Heart right ventricle (tissue), 16 donors: ENCODE measurements at regions not wholly inside any gene's neighbourhood (a gene's known extent, or its start where the extent isn't known, plus 50 kb on each side); places are given as distances from the start of the nearest gene placed in this dataset.

ENCODE experiments used
- ATAC-seq, 8 donors: fragments of 200-7000 bp; cut with Tn5 transposase; one replicate each; pipeline ENCODE4 v1.9.1; 2020; ENCODE audit warnings: mild to moderate bottlenecking in 8 of 8, moderate library complexity in 8 of 8, moderate number of reproducible peaks in 1 of 8
- DNase-seq, 2 donors: peaks; one replicate each; pipeline ENCODE4 v3.0.0-alpha.2; 2020
- H3K27ac ChIP-seq, 10 donors: fragments of 200-600 bp; sonication (generic) in 2 of 10; one replicate each; pipeline versions ENCODE4 v1.5.0 to v1.8.0; 2020 to 2022; ENCODE audit warnings: mild to moderate bottlenecking in 3 of 10
- H3K27me3 ChIP-seq, 7 donors: fragments of 200-600 bp; one replicate each; pipeline ENCODE4 v1.8.0; 2021 to 2022; ENCODE audit warnings: mild to moderate bottlenecking in 2 of 7
- H3K36me3 ChIP-seq, 9 donors: fragments of 200-600 bp; sonication (generic) in 1 of 9; one replicate each; pipeline versions ENCODE4 v1.5.0 to v1.8.0; 2020 to 2022; ENCODE audit warnings: mild to moderate bottlenecking in 2 of 9
- H3K4me1 ChIP-seq, 9 donors: fragments of 200-600 bp; sonication (generic) in 1 of 9; one replicate each; pipeline versions ENCODE4 v1.5.0 to v1.8.0; 2020 to 2022; ENCODE audit warnings: mild to moderate bottlenecking in 4 of 9
- H3K4me3 ChIP-seq, 10 donors: fragments of 200-600 bp; sonication (generic) in 2 of 10; one replicate each; pipeline versions ENCODE4 v1.5.0 to v1.8.0; 2020 to 2022; ENCODE audit warnings: mild to moderate bottlenecking in 7 of 10, moderate library complexity in 2 of 10
- H3K9me3 ChIP-seq, 11 donors: fragments of 200-600 bp in 10 of 11; sonication (generic) in 2 of 11; one replicate each; pipeline versions ENCODE4 v1.5.0 to v1.8.0; 2013 to 2022; ENCODE audit warnings: mild to moderate bottlenecking in 2 of 11, control low read depth in 1 of 11, moderate library complexity in 1 of 11
- CTCF ChIP-seq, 9 donors: fragments of 200-600 bp; sonication (generic) in 2 of 9; IDR thresholded peaks; one replicate each; pipeline versions ENCODE4 v1.5.0 to v1.8.0; 2021 to 2022; ENCODE audit warnings: antibody characterized with exemption in 9 of 9, mild to moderate bottlenecking in 5 of 9, moderate library complexity in 1 of 9
- WGBS, 2 donors: extraction: QIAGEN DNeasy Blood & Tissue Kit; methylation state at CpG; one replicate each; pipeline ENCODE4 v1.1.7; 2013; ENCODE audit warnings: inconsistent platforms in 1 of 2; 5-methylcytosine and 5-hydroxymethylcytosine counted together
- intact Hi-C, 10 donors: fragments of 100-400 bp; cut with DNase I; formaldehyde crosslinking; loops; one replicate each; pipeline versions ENCODE4 v1.11.1 to v1.14.2; 2022
- donor health status: Arrhythmogenic right ventricular cardiomyopathy.
- donor health status: ischemic (EF 13 %, LVEDD 7.1; RV severe dilation, severe dysfunction).
- donor health status: healthy with polysubstance abuse.
- donor health status: DM: no; HTN: yes; CAD: no.
- donor health status: DM: no; HTN: no; CAD: no.
- donor health status: ischemic (EF 25% LVEDD 6.9; RV normal size, moderate dysfunction).
- donor health status: ischemic (EF 25% LVEDD 5.7; RV mildly dilated, moderate dysfunction).
- donor health status: healthy.
- donor health status: DM: yes; HTN: yes; CAD: no.
- donor health status: Ischemic cardiomyopathy.
- donor health status: ischemic (EF 35%, LVEDD 5.7; RV mildly dilated, moderate dysfunction).
- donor health status: nonischemic (EF 11% LVEDD 7.7; RV severe dilation, severe dysfunction).
- donor health status: DM: yes; HTN: yes; CAD: no.
- donor health status: PGD.
- donor health status: ischemic (EF 29% LVEDD 5.4; RV normal size, mild dysfunction).
- donor health status: nonischemic (EF 23%, LVEDD 6.1; RV moderate dilation, normal function).

- TF ChIP-seq CTCF (IDR thresholded peaks at IDR 0.05): no peak
- Histone ChIP-seq H3K4me3 (no peak overlapping the region), H3K27ac (no peak overlapping the region), H3K27me3 (no peaks in the 10 kb centered on the region), H3K9me3 (no peaks in the 10 kb centered on the region), H3K36me3 (no peaks in the 10 kb centered on the region), H3K4me1 (no peaks in the 10 kb centered on the region)
- WGBS, 2 donors: 85 to 90% methylated on average over 2 of the region's 2 CpGs
- DNase-seq (no peak), ATAC-seq (no peak)
- intact Hi-C loops: no loop called here
These were observed 258.2 kb upstream of the SORCS1 start for GRCh38 chr10:107422681-107423080.

- Histone ChIP-seq H3K27ac (no peak overlapping the region), H3K4me1 (no peaks in the 10 kb centered on the region), H3K4me3 (no peak overlapping the region), H3K27me3 (no peaks in the 10 kb centered on the region), H3K9me3 (no peaks in the 10 kb centered on the region), H3K36me3 (no peaks in the 10 kb centered on the region)
- 72 to 79% methylated on average over 3 of the region's 3 CpGs for WGBS, 2 donors
- DNase-seq (no peak), ATAC-seq (no peak)
- TF ChIP-seq CTCF (IDR thresholded peaks at IDR 0.05): no peak
- intact Hi-C loops: no loop called here
These were observed 255.7 kb upstream of the SORCS1 start for GRCh38 chr10:107420196-107420595.

- H3K27me3 ChIP-seq: no peaks in the 10 kb centered on the region
- no peak for ATAC-seq
- H3K9me3 ChIP-seq: no peaks in the 10 kb centered on the region
- H3K4me3 ChIP-seq: no peak overlapping the region
- intact Hi-C loops: loop anchor here in 1 of 10 donors (10.0 kb wide), 1 partner anchor 397 kb away; no protein-coding TSS in a partner anchor
- no peak for DNase-seq
- WGBS, 2 donors: 70 to 76% methylated on average over 7 of the region's 7 CpGs
- no peaks in the 10 kb centered on the region for H3K36me3 ChIP-seq
- no peak overlapping the region for H3K27ac ChIP-seq
- TF ChIP-seq CTCF (IDR thresholded peaks at IDR 0.05): no peak
- H3K4me1 ChIP-seq: no peaks in the 10 kb centered on the region
These were observed 253.7 kb upstream of the SORCS1 start for GRCh38 chr10:107418085-107418806.

GRCh38 chr10:107417446-107417845 is 252.9 kb upstream of the SORCS1 start:
- 80 to 84% methylated on average over 2 of the region's 2 CpGs for WGBS, 2 donors

More at GRCh38 chr10:107417446-107417845, 252.9 kb upstream of the SORCS1 start:
- no peaks in the 10 kb centered on the region for H3K9me3 ChIP-seq
- no peaks in the 10 kb centered on the region for H3K4me1 ChIP-seq
- TF ChIP-seq CTCF (IDR thresholded peaks at IDR 0.05): no peak
- no peaks in the 10 kb centered on the region for H3K27me3 ChIP-seq
- no peak for DNase-seq
- intact Hi-C loops: loop anchor here in 1 of 10 donors (10.0 kb wide), 1 partner anchor 397 kb away; no protein-coding TSS in a partner anchor
- no peak overlapping the region for H3K27ac ChIP-seq
- ATAC-seq: no peak
- H3K36me3 ChIP-seq: no peaks in the 10 kb centered on the region
- no peak overlapping the region for H3K4me3 ChIP-seq
